Umbilical cord (tissue), 1 donor: ENCODE measurements at regions not wholly inside any gene's neighbourhood (a gene's known extent, or its start where the extent isn't known, plus 50 kb on each side); places are given as distances from the start of the nearest gene placed in this dataset.
"Not testable (repeated sequence)": the region's sequence is repeated elsewhere in the genome, so short reads cannot be mapped to it uniquely, and the experiment has no call there.

ENCODE experiments used
- DNase-seq: peaks from one replicate; pipeline ENCODE4 v3.0.0-alpha.2; 2015; ENCODE audit warnings: low spot score

- no peak for DNase-seq
These were observed 697.1 kb downstream of the DOK5 start for GRCh38 chr20:55172310-55173002.

GRCh38 chr20:55166063-55166462, 690.7 kb downstream of the DOK5 start:
- no peak for DNase-seq

- no peak for DNase-seq
These were observed 685.6 kb downstream of the DOK5 start for GRCh38 chr20:55160996-55161395.

DNA sequence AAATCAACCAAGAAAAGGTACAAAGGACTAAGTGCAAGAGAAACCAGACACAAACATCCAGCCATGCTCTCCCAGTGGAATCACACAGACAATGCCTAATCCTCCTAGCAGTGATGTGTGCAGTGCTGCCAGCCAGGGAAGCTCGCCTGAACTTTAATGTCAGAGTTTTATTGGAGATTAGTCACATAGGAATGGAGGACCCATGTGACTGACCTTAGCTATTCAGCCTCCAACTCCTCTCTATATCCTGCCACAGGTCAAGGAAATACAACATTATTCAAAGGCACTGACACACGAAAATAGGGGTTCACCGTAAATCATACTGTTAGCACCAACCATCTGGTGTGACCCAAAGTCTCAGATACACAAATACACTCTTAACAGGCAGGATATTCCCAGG, 684.6 kb downstream of the DOK5 start:
- peak; percentile 32 for DNase-seq

- no peak for DNase-seq
These were observed 683.8 kb downstream of the DOK5 start for GRCh38 chr20:55159230-55159629.

GRCh38 chr20:55158446-55158845, 683.1 kb downstream of the DOK5 start:
- no peak for DNase-seq

GRCh38 chr20:55155360-55155759, 680.0 kb downstream of the DOK5 start:
- no peak for DNase-seq

- peak; percentile 61 for DNase-seq
These were observed 677.7 kb downstream of the DOK5 start for GRCh38 chr20:55153001-55153645.

- DNase-seq: peak; percentile 28
These were observed 675.8 kb downstream of the DOK5 start for GRCh38 chr20:55151171-55151570.

GRCh38 chr20:55143601-55144000, 668.2 kb downstream of the DOK5 start:
- DNase-seq: no peak

DNA sequence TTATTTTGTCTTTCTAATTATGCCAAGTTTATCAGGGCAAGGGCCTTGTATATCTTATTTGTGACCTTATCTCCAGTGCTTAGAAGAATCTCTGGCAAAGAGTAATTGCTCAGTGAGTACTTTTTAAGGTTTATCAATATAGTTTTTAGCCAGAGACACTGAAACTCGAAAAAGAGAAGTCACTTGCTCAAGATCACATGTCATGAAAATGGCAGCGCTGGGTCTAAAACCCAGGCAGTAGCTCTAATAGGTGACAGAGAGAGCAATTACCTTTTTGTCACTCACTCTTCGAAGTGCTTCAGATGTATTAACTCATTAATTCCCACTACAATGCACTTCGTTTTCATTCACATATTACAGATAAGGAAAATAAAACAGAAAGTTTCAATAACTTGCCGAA, 667.5 kb downstream of the DOK5 start:
- DNase-seq: no peak

DNA sequence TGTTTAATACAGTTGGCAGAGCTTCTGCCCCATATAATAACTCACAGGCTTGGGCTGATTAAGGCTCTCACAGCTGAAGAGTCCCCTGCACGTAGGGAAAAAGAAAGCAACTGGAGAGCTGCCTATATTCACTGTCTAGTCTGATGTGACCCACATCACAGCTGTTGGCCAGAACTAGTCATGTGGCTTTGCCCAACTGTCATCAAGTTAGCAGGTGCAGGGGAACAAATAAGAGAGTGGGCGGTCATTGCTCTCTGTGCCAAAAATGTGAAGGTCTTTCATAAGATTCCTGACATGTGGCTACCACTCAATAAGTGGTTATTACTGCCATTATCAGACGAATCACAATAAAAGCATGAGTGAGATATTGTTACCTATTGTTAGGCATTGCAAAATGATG, 665.2 kb downstream of the DOK5 start:
- DNase-seq: no peak

GRCh38 chr20:55139173-55139765, 663.9 kb downstream of the DOK5 start:
- DNase-seq: no peak

DNA sequence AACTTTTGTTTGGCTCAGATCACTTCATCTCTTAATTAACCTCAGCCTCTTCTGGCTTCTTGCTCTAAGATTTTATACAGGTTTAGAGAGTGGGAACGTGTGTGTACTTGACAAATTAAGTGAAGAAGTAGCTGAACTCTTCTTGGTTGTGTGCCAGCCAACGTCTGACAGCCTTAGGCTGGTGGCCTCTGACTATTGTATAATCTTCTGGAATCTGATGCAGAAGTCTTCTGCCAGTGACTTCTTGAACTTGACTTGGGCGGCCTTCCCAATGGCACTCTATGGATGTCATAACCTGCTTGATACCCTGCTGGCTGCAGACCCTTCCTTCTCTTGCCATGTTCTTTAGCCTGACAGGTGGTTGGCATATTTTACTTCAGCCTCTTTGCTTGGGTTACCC, 660.5 kb downstream of the DOK5 start:
- no peak for DNase-seq

GRCh38 chr20:55132523-55132922, 657.1 kb downstream of the DOK5 start:
- DNase-seq: no peak

- DNase-seq: not testable (repeated sequence)
These were observed 642.2 kb downstream of the DOK5 start for GRCh38 chr20:55117577-55117976.

- no peak for DNase-seq
These were observed 641.2 kb downstream of the DOK5 start for GRCh38 chr20:55116598-55116997.

- DNase-seq: no peak
These were observed 627.8 kb downstream of the DOK5 start for GRCh38 chr20:55103188-55103587.

GRCh38 chr20:55099251-55099650, 623.9 kb downstream of the DOK5 start:
- no peak for DNase-seq

- no peak for DNase-seq
These were observed 622.2 kb downstream of the DOK5 start for GRCh38 chr20:55097621-55098020.

DNA sequence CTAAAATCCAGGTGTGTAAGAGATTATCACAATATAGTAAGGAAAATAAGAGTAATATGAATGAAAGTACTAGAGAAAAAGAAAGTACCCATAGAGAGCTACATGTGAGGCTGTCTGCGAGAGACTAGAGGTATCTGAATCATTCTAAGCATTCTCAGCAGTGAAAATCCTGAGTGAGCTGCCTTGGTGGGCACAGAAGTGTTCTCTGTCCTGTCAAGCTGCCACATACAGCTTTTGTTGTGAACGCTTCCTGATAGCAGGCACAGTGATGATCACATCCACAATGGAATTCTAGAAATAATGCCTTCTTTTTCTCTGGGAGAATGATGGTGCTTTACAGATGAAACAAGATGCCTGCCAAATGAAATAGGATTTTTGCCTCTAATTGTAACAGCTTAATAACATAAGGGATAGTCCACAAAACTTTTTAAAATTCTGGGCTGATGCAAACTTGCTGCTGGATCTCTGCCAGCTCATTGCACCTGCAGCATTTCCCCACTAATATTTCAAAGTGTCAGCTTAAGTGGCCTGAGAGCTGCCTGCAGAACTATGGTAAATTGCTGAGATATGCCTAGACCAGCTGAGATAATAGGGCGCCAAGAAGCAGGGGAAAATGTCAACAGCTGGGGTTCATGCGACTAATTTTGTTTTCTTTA, 620.5 kb downstream of the DOK5 start:
- DNase-seq: peak; percentile 17

- DNase-seq: no peak
These were observed 619.0 kb downstream of the DOK5 start for GRCh38 chr20:55094353-55094861.
